Sigmoid colon (tissue), 3 donors: ENCODE measurements at regions not wholly inside any gene's neighbourhood (a gene's known extent, or its start where the extent isn't known, plus 50 kb on each side); places are given as distances from the start of the nearest gene placed in this dataset.

Experiments
- POLR2A ChIP-seq, 2 donors: fragments of 450-650 bp; IDR thresholded peaks; one replicate each; pipeline ENCODE4 v1.6.1; 2016; ENCODE audit warnings: antibody characterized with exemption in 2 of 2, mild to moderate bottlenecking in 2 of 2, moderate library complexity in 2 of 2
- TF ChIP-seq, protein P1 (sequence below), 4 experiments: fragments of 450-650 bp in 3 of 4; fragments of 200-600 bp in 1 of 4; IDR thresholded peaks; one replicate each; pipeline ENCODE4 v1.5.1; 2016 to 2019; ENCODE audit warnings: antibody characterized with exemption in 4 of 4, mild to moderate bottlenecking in 3 of 4, moderate library complexity in 2 of 4

- TF ChIP-seq, protein P1, sequence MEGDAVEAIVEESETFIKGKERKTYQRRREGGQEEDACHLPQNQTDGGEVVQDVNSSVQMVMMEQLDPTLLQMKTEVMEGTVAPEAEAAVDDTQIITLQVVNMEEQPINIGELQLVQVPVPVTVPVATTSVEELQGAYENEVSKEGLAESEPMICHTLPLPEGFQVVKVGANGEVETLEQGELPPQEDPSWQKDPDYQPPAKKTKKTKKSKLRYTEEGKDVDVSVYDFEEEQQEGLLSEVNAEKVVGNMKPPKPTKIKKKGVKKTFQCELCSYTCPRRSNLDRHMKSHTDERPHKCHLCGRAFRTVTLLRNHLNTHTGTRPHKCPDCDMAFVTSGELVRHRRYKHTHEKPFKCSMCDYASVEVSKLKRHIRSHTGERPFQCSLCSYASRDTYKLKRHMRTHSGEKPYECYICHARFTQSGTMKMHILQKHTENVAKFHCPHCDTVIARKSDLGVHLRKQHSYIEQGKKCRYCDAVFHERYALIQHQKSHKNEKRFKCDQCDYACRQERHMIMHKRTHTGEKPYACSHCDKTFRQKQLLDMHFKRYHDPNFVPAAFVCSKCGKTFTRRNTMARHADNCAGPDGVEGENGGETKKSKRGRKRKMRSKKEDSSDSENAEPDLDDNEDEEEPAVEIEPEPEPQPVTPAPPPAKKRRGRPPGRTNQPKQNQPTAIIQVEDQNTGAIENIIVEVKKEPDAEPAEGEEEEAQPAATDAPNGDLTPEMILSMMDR (IDR thresholded peaks at IDR 0.05) = no peak
- TF ChIP-seq POLR2A (IDR thresholded peaks at IDR 0.05) = no peak
These were observed 115.0 kb upstream of the CLDN10 start for GRCh38 chr13:95437561-95437960.
